Limb (tissue), 2 donors: ENCODE measurements at regions not wholly inside any gene's neighbourhood (a gene's known extent, or its start where the extent isn't known, plus 50 kb on each side); places are given as distances from the start of the nearest gene placed in this dataset.
"Not testable (repeated sequence)": the region's sequence is repeated elsewhere in the genome, so short reads cannot be mapped to it uniquely, and the experiment has no call there.

Source experiments
- DNase-seq, 2 donors: peaks; one replicate each; pipeline ENCODE4 v3.0.0-alpha.2; 2016; ENCODE audit errors: extremely low spot score in 2 of 2

DNA sequence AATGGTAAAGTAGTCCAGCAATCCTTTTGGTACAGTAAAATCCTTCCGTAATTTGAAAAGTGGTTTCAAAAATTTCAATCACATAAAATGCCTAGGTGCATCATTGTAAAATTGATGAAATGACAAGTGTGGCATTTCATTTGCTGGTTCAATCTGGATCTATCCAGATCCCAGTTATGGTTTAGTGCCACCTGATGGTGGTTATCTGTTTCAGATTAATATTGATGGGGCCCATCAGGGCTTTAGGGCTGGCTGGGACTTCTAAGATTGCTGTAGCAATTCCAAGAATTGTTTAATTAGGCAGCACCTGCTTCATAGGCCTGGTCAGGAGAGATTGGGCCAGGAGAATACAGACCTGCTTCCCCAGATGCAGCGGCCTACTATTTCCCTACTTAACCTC, 55.5 kb upstream of the PIK3C3 start:
- DNase-seq: no peak

GRCh38 chr18:41893432-41893831, 61.6 kb upstream of the PIK3C3 start:
- DNase-seq: no peak

DNA sequence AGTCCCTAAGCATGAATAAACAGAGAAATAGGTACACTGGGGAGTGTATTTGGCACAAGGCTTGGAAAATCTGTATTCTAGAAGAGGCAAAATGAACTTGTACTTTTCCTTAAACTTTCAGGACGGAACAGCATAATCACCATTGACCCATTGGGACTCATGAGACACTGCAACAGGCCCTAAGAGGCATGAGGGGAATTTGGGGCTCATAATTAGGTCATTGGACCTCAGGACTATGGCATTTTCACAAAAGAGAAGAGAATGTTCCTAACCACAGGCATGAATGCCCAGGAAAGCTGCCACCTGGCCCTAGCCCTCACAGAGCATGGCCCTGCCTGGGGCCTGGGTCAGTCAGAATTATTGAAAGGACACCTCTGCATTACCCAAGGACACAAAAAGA, 67.9 kb upstream of the PIK3C3 start:
- no peak for DNase-seq

- DNase-seq: no peak
Measured at GRCh38 chr18:41886126-41886807, 68.8 kb upstream of the PIK3C3 start.

DNA sequence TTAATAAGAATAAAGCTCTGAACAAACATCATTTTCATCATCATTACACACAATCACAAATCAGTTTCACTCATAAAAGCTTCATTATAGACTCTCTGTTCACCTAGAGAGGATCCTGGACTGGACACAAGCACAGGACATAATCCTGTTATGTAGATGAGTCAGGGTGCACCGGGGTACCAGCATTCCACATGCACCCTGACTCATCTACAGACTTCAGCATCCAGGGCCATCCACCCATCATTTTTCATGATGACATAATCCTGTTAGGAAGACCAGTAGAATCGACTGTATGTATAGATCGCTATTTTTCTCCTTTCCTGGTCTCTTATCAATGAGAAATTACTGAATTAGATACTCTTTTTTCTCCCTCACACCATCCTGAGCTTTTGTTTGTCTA, 73.7 kb upstream of the PIK3C3 start:
- no peak for DNase-seq

GRCh38 chr18:41879256-41879655, 75.8 kb upstream of the PIK3C3 start:
- no peak for DNase-seq

GRCh38 chr18:41875094-41875780, 79.8 kb upstream of the PIK3C3 start:
- DNase-seq: no peak

GRCh38 chr18:41873730-41874129, 81.3 kb upstream of the PIK3C3 start:
- no peak for DNase-seq

- DNase-seq: no peak
Measured at GRCh38 chr18:41872206-41872605, 82.8 kb upstream of the PIK3C3 start.

DNA sequence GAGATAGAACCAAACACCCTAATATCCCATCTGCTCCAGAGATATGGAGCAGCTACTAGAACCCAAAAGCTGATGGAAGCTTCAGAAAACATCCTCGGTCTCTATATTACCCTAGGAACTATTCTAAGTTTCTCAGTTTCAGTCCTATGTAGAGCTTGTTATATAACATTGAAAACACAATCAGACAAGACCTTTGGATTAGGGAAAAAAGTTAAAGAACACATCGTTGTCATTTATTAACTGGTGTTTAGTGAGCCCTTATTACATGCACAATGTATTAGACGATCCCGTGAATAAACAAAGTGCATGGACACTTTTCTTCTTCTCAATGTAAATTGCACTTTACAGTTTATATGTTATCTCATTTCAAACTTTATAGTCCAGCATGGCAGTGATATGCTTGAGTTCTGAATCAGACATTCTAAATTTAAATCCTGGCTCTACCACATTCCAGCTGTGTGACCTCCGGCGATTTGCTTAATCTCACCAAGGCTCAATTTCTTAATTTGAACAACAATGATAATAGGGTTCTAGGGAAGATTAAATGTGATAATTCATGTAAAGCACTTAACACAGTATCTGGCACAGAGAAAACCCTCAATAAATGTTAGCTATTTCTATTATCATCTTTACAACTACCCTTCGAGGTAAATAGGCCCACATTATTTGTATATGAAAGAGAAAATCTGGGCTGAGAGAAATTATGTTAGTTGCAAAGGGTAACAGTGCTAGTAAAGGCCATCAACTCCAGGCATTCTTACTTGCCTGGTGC, 83.6 kb upstream of the PIK3C3 start:
- no peak for DNase-seq

- no peak for DNase-seq
Measured at GRCh38 chr18:41870817-41871216, 84.2 kb upstream of the PIK3C3 start.

GRCh38 chr18:41870191-41870590, 84.8 kb upstream of the PIK3C3 start:
- DNase-seq: no peak

- not testable (repeated sequence) for DNase-seq
Measured at GRCh38 chr18:41865796-41866195, 89.2 kb upstream of the PIK3C3 start.

- DNase-seq: no peak
Measured at GRCh38 chr18:41864216-41864615, 90.8 kb upstream of the PIK3C3 start.

GRCh38 chr18:41862921-41863320, 92.1 kb upstream of the PIK3C3 start:
- no peak for DNase-seq

- no peak for DNase-seq
Measured at GRCh38 chr18:41860987-41861386, 94.0 kb upstream of the PIK3C3 start.

DNA sequence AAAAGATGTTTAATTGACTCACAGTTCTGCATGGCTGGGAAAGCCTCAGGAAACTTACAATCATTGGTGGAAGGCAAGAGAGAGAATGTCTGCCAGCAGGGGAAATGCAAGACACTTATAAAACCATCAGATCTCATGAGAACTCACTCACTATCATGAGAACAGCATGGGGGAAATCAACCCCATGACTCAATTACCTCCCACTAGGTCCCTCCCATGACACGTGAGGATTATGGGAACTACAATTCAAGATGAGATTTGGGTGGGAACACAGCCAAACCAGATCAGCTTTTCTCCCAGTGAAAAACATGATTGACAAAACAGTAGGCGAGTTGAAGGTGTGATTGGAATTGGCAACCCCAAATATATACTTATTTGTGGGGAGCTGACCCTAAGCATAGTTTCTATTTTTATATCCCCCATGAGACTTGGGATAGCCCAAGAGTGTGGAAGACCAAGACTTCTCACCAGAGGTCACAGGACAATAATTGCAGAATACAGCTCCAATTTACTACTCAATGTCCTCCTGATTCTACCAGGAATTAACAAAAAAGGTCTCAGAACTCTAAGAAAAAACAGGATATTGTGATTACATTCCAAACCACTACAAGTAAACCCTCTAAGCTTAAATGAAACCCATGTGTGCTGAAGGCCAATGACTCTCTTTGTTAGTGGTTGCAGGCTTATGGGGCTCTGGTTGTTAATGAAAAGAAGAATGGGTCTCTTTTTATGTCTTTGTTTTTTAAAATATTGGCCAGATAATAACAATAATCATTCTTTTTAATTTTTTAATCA, 96.1 kb upstream of the PIK3C3 start:
- no peak for DNase-seq

- DNase-seq: no peak
Measured at GRCh38 chr18:41853280-41853679, 101.8 kb upstream of the PIK3C3 start.

- DNase-seq: no peak
Measured at GRCh38 chr18:41850781-41851180, 104.3 kb upstream of the PIK3C3 start.

GRCh38 chr18:41849632-41850031, 105.4 kb upstream of the PIK3C3 start:
- no peak for DNase-seq

GRCh38 chr18:41845563-41845962, 109.5 kb upstream of the PIK3C3 start:
- DNase-seq: no peak

GRCh38 chr18:41842886-41843285, 112.1 kb upstream of the PIK3C3 start:
- DNase-seq: no peak
